ENCODE measurements at regions not wholly inside any gene's neighbourhood (a gene's known extent, or its start where the extent isn't known, plus 50 kb on each side); places are given as distances from the start of the nearest gene placed in this dataset.

DNA sequence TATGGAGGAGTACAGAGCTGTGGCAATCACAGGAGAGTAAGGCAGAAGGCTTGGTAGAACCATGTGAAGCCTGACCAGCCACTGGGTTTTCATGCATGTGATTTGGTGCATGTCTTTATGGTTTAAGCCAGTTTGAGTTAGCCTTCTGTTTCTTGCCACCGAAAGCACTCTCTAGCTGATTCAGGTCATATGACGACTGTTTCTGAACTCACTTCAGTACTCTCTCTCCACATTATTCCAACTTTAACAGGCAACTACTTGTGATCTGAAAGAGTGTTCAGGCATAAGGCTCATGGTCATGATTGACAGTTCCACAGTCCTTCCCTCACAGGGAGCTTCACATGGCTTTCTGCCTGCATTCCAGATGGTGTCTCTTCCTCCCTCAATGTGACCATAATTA, 63.3 kb upstream of the TAB2 start:
- Mint-ChIP-seq H3K27ac (ENCODE audit: unreplicated experiment) (no peak overlapping the region), H3K9me3 (ENCODE audit: unreplicated experiment) (no peaks in the 10 kb centered on the region)

DNA sequence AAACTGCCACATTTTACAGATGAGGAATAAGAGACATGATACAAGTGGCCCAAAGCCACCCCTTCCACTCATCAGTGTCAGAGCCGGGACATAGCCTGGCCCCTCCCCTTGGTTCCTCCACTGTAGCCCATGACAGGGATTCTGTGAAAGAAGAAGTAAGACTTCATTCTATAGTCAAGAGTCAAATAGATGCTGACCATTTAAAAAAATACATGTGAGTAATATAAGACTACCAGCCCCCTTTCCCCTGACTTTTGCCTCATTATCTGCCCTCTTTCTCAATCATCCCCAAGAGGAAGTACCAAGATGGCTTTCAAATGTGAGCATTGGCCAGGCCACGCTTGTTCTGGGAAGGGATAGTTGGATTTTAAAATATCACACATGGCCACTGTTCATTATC, 57.8 kb upstream of the TAB2 start:
- no peaks in the 10 kb centered on the region for H3K9me3 Mint-ChIP-seq (ENCODE audit: unreplicated experiment)
- no peak for DNase-seq (ENCODE audit: low spot score)
- peaks cover 4% of the 10 kb centered on the region for H3K27me3 Mint-ChIP-seq (ENCODE audit: unreplicated experiment)
- no peak overlapping the region for H3K27ac Mint-ChIP-seq (ENCODE audit: unreplicated experiment)
- no peaks in the 10 kb centered on the region for H3K36me3 Mint-ChIP-seq (ENCODE audit: low read depth, unreplicated experiment)
- no peak overlapping the region for H3K4me3 Mint-ChIP-seq (ENCODE audit: unreplicated experiment)
- TF ChIP-seq, protein P1, sequence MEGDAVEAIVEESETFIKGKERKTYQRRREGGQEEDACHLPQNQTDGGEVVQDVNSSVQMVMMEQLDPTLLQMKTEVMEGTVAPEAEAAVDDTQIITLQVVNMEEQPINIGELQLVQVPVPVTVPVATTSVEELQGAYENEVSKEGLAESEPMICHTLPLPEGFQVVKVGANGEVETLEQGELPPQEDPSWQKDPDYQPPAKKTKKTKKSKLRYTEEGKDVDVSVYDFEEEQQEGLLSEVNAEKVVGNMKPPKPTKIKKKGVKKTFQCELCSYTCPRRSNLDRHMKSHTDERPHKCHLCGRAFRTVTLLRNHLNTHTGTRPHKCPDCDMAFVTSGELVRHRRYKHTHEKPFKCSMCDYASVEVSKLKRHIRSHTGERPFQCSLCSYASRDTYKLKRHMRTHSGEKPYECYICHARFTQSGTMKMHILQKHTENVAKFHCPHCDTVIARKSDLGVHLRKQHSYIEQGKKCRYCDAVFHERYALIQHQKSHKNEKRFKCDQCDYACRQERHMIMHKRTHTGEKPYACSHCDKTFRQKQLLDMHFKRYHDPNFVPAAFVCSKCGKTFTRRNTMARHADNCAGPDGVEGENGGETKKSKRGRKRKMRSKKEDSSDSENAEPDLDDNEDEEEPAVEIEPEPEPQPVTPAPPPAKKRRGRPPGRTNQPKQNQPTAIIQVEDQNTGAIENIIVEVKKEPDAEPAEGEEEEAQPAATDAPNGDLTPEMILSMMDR (IDR thresholded peaks at IDR 0.05; ENCODE audit: unreplicated experiment) = no peak
- peaks cover 33% of the 10 kb centered on the region for H3K4me1 Mint-ChIP-seq (ENCODE audit: unreplicated experiment)

More for the DNA sequence above, 63.3 kb upstream of the TAB2 start:
- Mint-ChIP-seq H3K27me3 (ENCODE audit: unreplicated experiment) (peaks cover 4% of the 10 kb centered on the region), H3K4me3 (ENCODE audit: unreplicated experiment) (no peak overlapping the region), H3K36me3 (ENCODE audit: low read depth, unreplicated experiment) (peaks cover 4% of the 10 kb centered on the region), H3K4me1 (ENCODE audit: unreplicated experiment) (peaks cover 23% of the 10 kb centered on the region)
- TF ChIP-seq, protein P1 (IDR thresholded peaks at IDR 0.05; ENCODE audit: unreplicated experiment) = no peak
- DNase-seq (ENCODE audit: low spot score) = no peak

DNA sequence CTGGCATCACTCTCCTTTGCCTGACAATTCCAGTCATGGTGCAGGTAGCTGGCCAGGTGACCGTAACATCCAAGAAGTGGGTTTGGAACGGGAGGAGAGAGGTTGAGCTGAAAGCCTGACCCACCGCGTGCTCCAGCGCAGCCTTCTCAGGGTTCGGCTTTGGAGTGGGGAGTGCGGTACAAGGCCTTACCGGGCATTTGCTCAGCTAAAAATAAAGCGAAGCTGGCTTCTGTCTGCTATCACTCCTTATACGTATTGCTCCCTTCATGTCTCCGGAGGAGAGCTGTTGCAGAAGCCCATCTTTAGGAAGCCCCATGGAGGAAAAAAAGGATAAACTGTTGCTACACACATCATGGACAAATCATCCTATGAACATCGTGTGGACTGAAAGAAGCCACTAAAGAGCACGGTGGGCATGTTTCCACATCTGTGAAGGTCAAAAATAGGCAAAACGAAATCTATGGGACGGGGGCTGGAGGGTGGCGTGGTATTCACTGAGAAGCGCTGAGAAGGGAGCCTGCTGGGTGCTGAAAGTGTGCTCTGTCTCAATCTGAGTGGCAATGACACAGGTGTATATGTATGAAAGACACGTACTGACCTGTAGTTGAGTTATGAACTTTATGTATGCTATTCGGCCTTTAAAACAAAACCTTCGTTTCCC, 57.2 kb upstream of the TAB2 start:
- Mint-ChIP-seq H3K36me3 (ENCODE audit: low read depth, unreplicated experiment) (no peaks in the 10 kb centered on the region), H3K4me1 (ENCODE audit: unreplicated experiment) (peaks cover 37% of the 10 kb centered on the region)

DNA sequence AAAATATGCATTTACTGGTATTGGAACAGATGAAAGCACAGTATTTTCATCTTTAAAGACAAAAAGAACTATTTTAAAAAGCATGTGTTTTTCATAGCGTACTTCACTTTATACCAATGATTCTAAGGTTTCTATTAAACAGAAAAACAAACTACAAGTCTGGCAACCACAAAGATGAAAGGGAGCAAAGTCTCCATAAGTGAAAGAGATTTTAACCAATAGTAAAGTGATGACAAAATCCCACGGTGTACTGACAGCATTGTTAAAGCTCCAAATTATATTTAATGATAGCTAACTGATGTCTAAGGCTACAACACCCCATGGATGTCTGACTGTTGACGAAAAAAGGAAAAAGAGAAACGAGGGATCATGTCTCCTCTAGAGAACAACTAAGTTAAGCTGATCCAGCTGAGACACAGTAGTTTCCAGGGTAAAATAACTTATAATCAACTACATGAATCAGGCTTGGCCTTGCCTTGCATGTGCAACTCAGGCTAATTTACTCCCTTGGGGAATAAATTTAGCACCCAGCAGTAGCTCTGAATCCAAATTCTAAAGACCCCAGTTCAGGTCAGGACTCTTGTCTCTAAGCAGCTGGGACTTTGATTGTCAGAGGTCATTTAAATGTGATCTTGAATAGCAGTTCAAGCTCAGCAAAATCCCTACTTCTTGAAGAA, 56.0 kb upstream of the TAB2 start:
- Mint-ChIP-seq H3K4me1 (ENCODE audit: unreplicated experiment) (peaks cover 49% of the 10 kb centered on the region), H3K36me3 (ENCODE audit: low read depth, unreplicated experiment) (no peaks in the 10 kb centered on the region), H3K9me3 (ENCODE audit: unreplicated experiment) (no peaks in the 10 kb centered on the region), H3K4me3 (ENCODE audit: unreplicated experiment) (no peak overlapping the region), H3K27ac (ENCODE audit: unreplicated experiment) (no peak overlapping the region), H3K27me3 (ENCODE audit: unreplicated experiment) (peaks cover 4% of the 10 kb centered on the region)
- no peak for DNase-seq (ENCODE audit: low spot score)
- TF ChIP-seq, protein P1 (IDR thresholded peaks at IDR 0.05; ENCODE audit: unreplicated experiment) = no peak

More for the DNA sequence above, 57.2 kb upstream of the TAB2 start:
- TF ChIP-seq, protein P1 (IDR thresholded peaks at IDR 0.05; ENCODE audit: unreplicated experiment) = no peak
- H3K9me3 Mint-ChIP-seq (ENCODE audit: unreplicated experiment) = no peaks in the 10 kb centered on the region
- no peak overlapping the region for H3K4me3 Mint-ChIP-seq (ENCODE audit: unreplicated experiment)
- no peak overlapping the region for H3K27ac Mint-ChIP-seq (ENCODE audit: unreplicated experiment)
- DNase-seq (ENCODE audit: low spot score) = no peak
- peaks cover 4% of the 10 kb centered on the region for H3K27me3 Mint-ChIP-seq (ENCODE audit: unreplicated experiment)

DNA sequence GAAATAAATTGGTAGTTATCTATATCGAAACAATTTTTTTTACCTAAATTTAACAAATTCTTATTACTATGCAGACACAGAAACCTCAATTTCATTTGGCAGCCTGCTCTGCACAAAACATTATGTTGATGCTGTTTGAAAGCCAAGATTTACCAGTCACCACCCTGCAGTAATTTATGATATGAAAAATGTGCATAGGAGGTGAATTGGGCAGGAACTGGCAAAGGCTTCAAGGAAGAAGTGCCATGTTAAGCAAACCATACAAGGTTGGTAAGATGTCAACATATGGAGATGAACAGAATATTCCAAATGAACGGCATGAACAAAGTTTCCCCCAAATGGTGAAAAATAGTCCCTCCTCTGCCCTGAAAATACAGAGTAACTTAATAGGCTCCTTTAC, 54.2 kb upstream of the TAB2 start:
- TF ChIP-seq, protein P1 (IDR thresholded peaks at IDR 0.05; ENCODE audit: unreplicated experiment) = no peak
- H3K27me3 Mint-ChIP-seq (ENCODE audit: unreplicated experiment) = peaks cover 6% of the 10 kb centered on the region
- DNase-seq (ENCODE audit: low spot score) = no peak
- H3K4me1 Mint-ChIP-seq (ENCODE audit: unreplicated experiment) = peaks cover 62% of the 10 kb centered on the region
- no peaks in the 10 kb centered on the region for H3K36me3 Mint-ChIP-seq (ENCODE audit: low read depth, unreplicated experiment)
- H3K4me3 Mint-ChIP-seq (ENCODE audit: unreplicated experiment) = no peak overlapping the region
- H3K9me3 Mint-ChIP-seq (ENCODE audit: unreplicated experiment) = no peaks in the 10 kb centered on the region
- no peak overlapping the region for H3K27ac Mint-ChIP-seq (ENCODE audit: unreplicated experiment)
